GM21360 (cell line): ENCODE measurements at regions not wholly inside any gene's neighbourhood (a gene's known extent, or its start where the extent isn't known, plus 50 kb on each side); places are given as distances from the start of the nearest gene placed in this dataset.

Experiments
- ATAC-seq: cut with Tn5 transposase; IDR thresholded peaks from one replicate; pipeline ENCODE4 v1.9.1; 2021; ENCODE audit warnings: mild to moderate bottlenecking, moderate library complexity; ENCODE audit not compliant: unreplicated experiment

GRCh38 chr2:103809941-103810441 lies 1043.9 kb upstream of the POU3F3 start:
- ATAC-seq: no peak

- no peak for ATAC-seq
Observed at GRCh38 chr2:103810875-103811274, 1043.0 kb upstream of the POU3F3 start.

GRCh38 chr2:103814016-103814415 lies 1039.9 kb upstream of the POU3F3 start:
- no peak for ATAC-seq

GRCh38 chr2:103815731-103816130 lies 1038.2 kb upstream of the POU3F3 start:
- ATAC-seq: no peak

GRCh38 chr2:103817746-103818145 lies 1036.2 kb upstream of the POU3F3 start:
- no peak for ATAC-seq

GRCh38 chr2:103818176-103818575 lies 1035.7 kb upstream of the POU3F3 start:
- ATAC-seq: no peak

- no peak for ATAC-seq
Observed at GRCh38 chr2:103819599-103819998, 1034.3 kb upstream of the POU3F3 start.

GRCh38 chr2:103823847-103824246 lies 1030.1 kb upstream of the POU3F3 start:
- ATAC-seq: no peak

- no peak for ATAC-seq
Observed at GRCh38 chr2:103847276-103847675, 1006.6 kb upstream of the POU3F3 start.

GRCh38 chr2:103859238-103859637 lies 994.7 kb upstream of the POU3F3 start:
- no peak for ATAC-seq

- ATAC-seq: no peak
Observed at GRCh38 chr2:103860016-103860415, 993.9 kb upstream of the POU3F3 start.

GRCh38 chr2:103868396-103868795 lies 985.5 kb upstream of the POU3F3 start:
- no peak for ATAC-seq

GRCh38 chr2:103873716-103874351 lies 980.1 kb upstream of the POU3F3 start:
- ATAC-seq: no peak

GRCh38 chr2:103875131-103875530 lies 978.8 kb upstream of the POU3F3 start:
- ATAC-seq: no peak

GRCh38 chr2:103875531-103875930 lies 978.4 kb upstream of the POU3F3 start:
- ATAC-seq: no peak

- ATAC-seq: no peak
Observed at GRCh38 chr2:103876611-103877010, 977.3 kb upstream of the POU3F3 start.

GRCh38 chr2:103879101-103879500 lies 974.8 kb upstream of the POU3F3 start:
- no peak for ATAC-seq

- ATAC-seq: no peak
Observed at GRCh38 chr2:103880081-103880834, 973.7 kb upstream of the POU3F3 start.

- ATAC-seq: no peak
Observed at GRCh38 chr2:103887625-103888024, 966.3 kb upstream of the POU3F3 start.

- no peak for ATAC-seq
Observed at GRCh38 chr2:103896182-103896581, 957.7 kb upstream of the POU3F3 start.

- no peak for ATAC-seq
Observed at GRCh38 chr2:103898561-103898960, 955.4 kb upstream of the POU3F3 start.

- ATAC-seq: no peak
Observed at GRCh38 chr2:103902347-103902746, 951.6 kb upstream of the POU3F3 start.
